Mesendoderm (in vitro differentiated cells): ENCODE measurements at regions not wholly inside any gene's neighbourhood (a gene's known extent, or its start where the extent isn't known, plus 50 kb on each side); places are given as distances from the start of the nearest gene placed in this dataset.

Experiments
- DNase-seq: peaks from one replicate; pipeline ENCODE4 v3.0.0; 2013
- H2AK5ac ChIP-seq: 2 replicates; pipeline ENCODE4 v1.6.1; 2013; ENCODE audit warnings: low read length, inconsistent platforms
- H2BK120ac ChIP-seq: 2 replicates; pipeline ENCODE4 v1.6.1; 2013; ENCODE audit warnings: low read depth, mild to moderate bottlenecking, low read length, moderate library complexity, mixed read lengths
- H2BK15ac ChIP-seq: replicated peaks from 2 replicates; pipeline ENCODE4 v1.6.1; 2013; ENCODE audit warnings: low read depth, mild to moderate bottlenecking, moderate library complexity
- H2BK5ac ChIP-seq: 2 replicates; pipeline ENCODE4 v1.6.1; 2013; ENCODE audit warnings: low read length, inconsistent platforms
- H3K18ac ChIP-seq: 2 replicates; pipeline ENCODE4 v1.6.1; 2013; ENCODE audit warnings: mild to moderate bottlenecking, low read length, mixed read lengths
- H3K23ac ChIP-seq: one replicate; pipeline ENCODE4 v1.6.1; 2013; ENCODE audit warnings: low read length
- H3K27ac ChIP-seq: 2 replicates; pipeline ENCODE4 v1.5.1; 2013; ENCODE audit warnings: low read depth, mild to moderate bottlenecking, inconsistent platforms, low read length, moderate library complexity
- H3K27me3 ChIP-seq: 2 replicates; pipeline ENCODE4 v1.6.1; 2013; ENCODE audit warnings: low read length, control low read depth, mild to moderate bottlenecking, inconsistent platforms; ENCODE audit not compliant: insufficient read depth, poor library complexity
- H3K36me3 ChIP-seq: 2 replicates; pipeline ENCODE4 v1.6.1; 2013; ENCODE audit warnings: low read length, inconsistent platforms; ENCODE audit not compliant: control insufficient read depth, insufficient read depth
- H3K4ac ChIP-seq: one replicate; pipeline ENCODE4 v1.6.1; 2013; ENCODE audit warnings: low read depth, mild to moderate bottlenecking, low read length, moderate library complexity
- H3K4me1 ChIP-seq: 2 replicates; pipeline ENCODE4 v1.6.1; 2013; ENCODE audit warnings: low read depth, low read length, inconsistent platforms; ENCODE audit not compliant: control insufficient read depth
- H3K4me2 ChIP-seq: 2 replicates; pipeline ENCODE4 v1.6.1; 2013; ENCODE audit warnings: low read length
- H3K4me3 ChIP-seq: 2 replicates; pipeline ENCODE4 v1.5.1; 2013; ENCODE audit warnings: mild to moderate bottlenecking, low read length
- H3K56ac ChIP-seq: one replicate; pipeline ENCODE4 v1.6.1; 2013; ENCODE audit warnings: low read length
- H3K79me1 ChIP-seq: 2 replicates; pipeline ENCODE4 v1.6.1; 2013; ENCODE audit warnings: low read length, inconsistent platforms
- H3K79me2 ChIP-seq: 2 replicates; pipeline ENCODE4 v1.6.1; 2013; ENCODE audit warnings: mild to moderate bottlenecking, low read length; ENCODE audit not compliant: control insufficient read depth, insufficient read depth
- H3K9ac ChIP-seq: 2 replicates; pipeline ENCODE4 v1.6.1; 2013; ENCODE audit warnings: low read length, inconsistent platforms
- H4K5ac ChIP-seq: one replicate; pipeline ENCODE4 v1.6.1; 2013; ENCODE audit warnings: low read length
- H4K8ac ChIP-seq: one replicate; pipeline ENCODE4 v1.6.1; 2013; ENCODE audit warnings: low read depth, mild to moderate bottlenecking, control low read depth, low read length, moderate library complexity
- WGBS: extraction: QIAGEN DNeasy Blood & Tissue Kit; methylation state at CpG from one replicate; pipeline ENCODE4 v1.1.7; 2013; ENCODE audit warnings: low lambda C conversion rate, missing lambda C conversion rate; ENCODE audit not compliant: insufficient coverage; ENCODE audit errors: extremely low coverage; 5-methylcytosine and 5-hydroxymethylcytosine counted together

GRCh38 chr14:59015482-59015881, 173.0 kb upstream of the DAAM1 start:
- Histone ChIP-seq H3K79me2 (no peaks in the 10 kb centered on the region), H2AK5ac (no peak overlapping the region), H3K27ac (no peak overlapping the region), H3K27me3 (no peaks in the 10 kb centered on the region), H3K4ac (no peak overlapping the region), H2BK5ac (no peak overlapping the region), H3K18ac (no peak overlapping the region), H2BK15ac (no peak overlapping the region), H3K56ac (no peak overlapping the region), H3K79me1 (no peaks in the 10 kb centered on the region), H3K9ac (no peak overlapping the region), H3K23ac (no peak overlapping the region), H3K36me3 (no peaks in the 10 kb centered on the region), H4K8ac (no peak overlapping the region), H2BK120ac (no peak overlapping the region), H3K4me2 (no peak overlapping the region), H3K4me1 (peaks cover 7% of the 10 kb centered on the region), H3K4me3 (no peak overlapping the region), H4K5ac (no peak overlapping the region)
- no CpG with 5 or more reads among the region's 3 CpGs for WGBS
- DNase-seq: peak; percentile 53

- Histone ChIP-seq H3K56ac (no peak overlapping the region), H3K4ac (no peak overlapping the region), H3K18ac (no peak overlapping the region), H3K36me3 (no peaks in the 10 kb centered on the region), H4K8ac (no peak overlapping the region), H3K4me1 (peaks cover 7% of the 10 kb centered on the region), H3K79me2 (no peaks in the 10 kb centered on the region), H2AK5ac (no peak overlapping the region), H3K4me2 (no peak overlapping the region), H2BK120ac (no peak overlapping the region), H2BK15ac (no peak overlapping the region), H3K9ac (no peak overlapping the region), H4K5ac (no peak overlapping the region), H3K27me3 (no peaks in the 10 kb centered on the region), H3K4me3 (no peak overlapping the region), H3K79me1 (no peaks in the 10 kb centered on the region), H3K23ac (no peak overlapping the region), H2BK5ac (no peak overlapping the region), H3K27ac (no peak overlapping the region)
- no CpG with 5 or more reads among the region's 5 CpGs for WGBS
- DNase-seq: peak; percentile 79
Measured at GRCh38 chr14:59017285-59017965, 171.0 kb upstream of the DAAM1 start.

GRCh38 chr14:59018460-59018859, 170.0 kb upstream of the DAAM1 start:
- no peak overlapping the region for H2AK5ac ChIP-seq
- H2BK120ac ChIP-seq: no peak overlapping the region
- H3K79me1 ChIP-seq: no peaks in the 10 kb centered on the region
- peak overlapping the region; percentile 62 for H3K56ac ChIP-seq
- H3K4ac ChIP-seq: no peak overlapping the region
- H3K4me1 ChIP-seq: peaks cover 7% of the 10 kb centered on the region
- H3K36me3 ChIP-seq: no peaks in the 10 kb centered on the region
- no peak overlapping the region for H2BK15ac ChIP-seq
- H3K27me3 ChIP-seq: no peaks in the 10 kb centered on the region
- H3K79me2 ChIP-seq: no peaks in the 10 kb centered on the region
- peak overlapping the region; percentile 80 for H2BK5ac ChIP-seq
- H3K4me2 ChIP-seq: peak overlapping the region; percentile 32
- no peak overlapping the region for H4K5ac ChIP-seq
- no CpG with 5 or more reads among the region's 2 CpGs for WGBS
- no peak overlapping the region for H3K9ac ChIP-seq
- H4K8ac ChIP-seq: no peak overlapping the region
- no peak overlapping the region for H3K23ac ChIP-seq
- no peak overlapping the region for H3K27ac ChIP-seq
- DNase-seq: peak; percentile 95
- no peak overlapping the region for H3K4me3 ChIP-seq
- no peak overlapping the region for H3K18ac ChIP-seq

GRCh38 chr14:59018978-59019377, 169.5 kb upstream of the DAAM1 start:
- Histone ChIP-seq H3K9ac (no peak overlapping the region), H3K4me2 (no peak overlapping the region), H3K56ac (no peak overlapping the region), H3K79me1 (no peaks in the 10 kb centered on the region), H4K5ac (no peak overlapping the region), H3K79me2 (no peaks in the 10 kb centered on the region), H3K27ac (no peak overlapping the region), H3K18ac (no peak overlapping the region), H3K27me3 (no peaks in the 10 kb centered on the region), H3K4me3 (no peak overlapping the region), H3K4ac (no peak overlapping the region), H3K4me1 (peaks cover 7% of the 10 kb centered on the region), H3K23ac (no peak overlapping the region), H2BK15ac (no peak overlapping the region), H3K36me3 (no peaks in the 10 kb centered on the region), H2BK5ac (no peak overlapping the region), H4K8ac (no peak overlapping the region), H2BK120ac (peak overlapping the region; percentile 7), H2AK5ac (no peak overlapping the region)
- WGBS: no CpG with 5 or more reads among the region's 3 CpGs
- DNase-seq: peak; percentile 75

- Histone ChIP-seq H4K5ac (no peak overlapping the region), H3K79me1 (no peaks in the 10 kb centered on the region), H3K4me3 (no peak overlapping the region), H3K4ac (no peak overlapping the region), H3K27ac (no peak overlapping the region), H2BK5ac (no peak overlapping the region), H3K4me1 (peaks cover 7% of the 10 kb centered on the region), H3K23ac (no peak overlapping the region), H3K36me3 (no peaks in the 10 kb centered on the region), H4K8ac (peak overlapping the region; percentile 28), H2BK15ac (no peak overlapping the region), H3K9ac (no peak overlapping the region), H3K18ac (no peak overlapping the region), H2AK5ac (no peak overlapping the region), H3K79me2 (no peaks in the 10 kb centered on the region), H3K27me3 (no peaks in the 10 kb centered on the region), H3K4me2 (no peak overlapping the region), H3K56ac (no peak overlapping the region), H2BK120ac (no peak overlapping the region)
- peak; percentile 36 for DNase-seq
- no CpG with 5 or more reads among the region's 1 CpG for WGBS
Measured at GRCh38 chr14:59020382-59020781, 168.1 kb upstream of the DAAM1 start.

GRCh38 chr14:59022144-59022543, 166.3 kb upstream of the DAAM1 start:
- Histone ChIP-seq H3K36me3 (no peaks in the 10 kb centered on the region), H3K4me2 (no peak overlapping the region), H3K4me3 (no peak overlapping the region), H4K8ac (no peak overlapping the region), H2AK5ac (no peak overlapping the region), H3K4me1 (peaks cover 7% of the 10 kb centered on the region), H3K9ac (no peak overlapping the region), H2BK120ac (no peak overlapping the region), H3K18ac (no peak overlapping the region), H3K27me3 (no peaks in the 10 kb centered on the region), H3K79me2 (no peaks in the 10 kb centered on the region), H3K23ac (no peak overlapping the region), H3K79me1 (no peaks in the 10 kb centered on the region), H3K27ac (no peak overlapping the region), H3K56ac (no peak overlapping the region), H2BK5ac (no peak overlapping the region), H4K5ac (no peak overlapping the region), H3K4ac (no peak overlapping the region), H2BK15ac (no peak overlapping the region)
- no CpG with 5 or more reads among the region's 4 CpGs for WGBS
- no peak for DNase-seq
